ENCODE measurements at regions not wholly inside any gene's neighbourhood (a gene's known extent, or its start where the extent isn't known, plus 50 kb on each side); places are given as distances from the start of the nearest gene placed in this dataset.

- TF ChIP-seq GATA2 (IDR thresholded peaks at IDR 0.05; ENCODE audit: low read depth, low read length) (no peak), GATA3 (IDR thresholded peaks at IDR 0.05; ENCODE audit: low read depth, low read length) (no peak)
These were observed 816.3 kb downstream of the BRD1 start for GRCh38 chr22:49011379-49011768.
